Sigmoid colon (tissue), 4 donors: ENCODE measurements at regions not wholly inside any gene's neighbourhood (a gene's known extent, or its start where the extent isn't known, plus 50 kb on each side); places are given as distances from the start of the nearest gene placed in this dataset.

Experiments used
- CTCF ChIP-seq, 4 experiments: fragments of 450-650 bp in 3 of 4; fragments of 200-600 bp in 1 of 4; IDR thresholded peaks; one replicate each; pipeline ENCODE4 v1.5.1; 2016 to 2019; ENCODE audit warnings: antibody characterized with exemption in 4 of 4, mild to moderate bottlenecking in 3 of 4, moderate library complexity in 2 of 4
- POLR2AphosphoS5 ChIP-seq, 4 donors: sonication (generic); formaldehyde crosslinking; IDR thresholded peaks; one replicate each; pipeline ENCODE4 v1.6.1; 2017; ENCODE audit warnings: antibody characterized with exemption in 4 of 4

GRCh38 chr13:40366119-40366518 lies 300.3 kb downstream of the FOXO1 start:
- no peak for TF ChIP-seq CTCF (IDR thresholded peaks at IDR 0.05)
- TF ChIP-seq POLR2AphosphoS5 (IDR thresholded peaks at IDR 0.05): no peak
